Caco-2 (cell line): ENCODE measurements at regions not wholly inside any gene's neighbourhood (a gene's known extent, or its start where the extent isn't known, plus 50 kb on each side); places are given as distances from the start of the nearest gene placed in this dataset.

Source experiments
- BruUV-seq: library from RNA; stranded (reverse); fragments of 400-500 nt; replicated peaks from 2 replicates; lab custom pipeline; 2021; lab: Mats Ljungman, UMichigan
- CTCF ChIA-PET: fragments of 300-600 bp; sonication (Branson Sonifier 250); formaldehyde crosslinking; loops from one replicate; lab custom pipeline; 2022; ENCODE audit warnings: antibody characterized with exemption; lab: Charles Lee
- POLR2A ChIA-PET: fragments of 300-600 bp; sonication (Branson Sonifier 250); formaldehyde crosslinking; loops from one replicate; lab custom pipeline; 2022; ENCODE audit warnings: antibody characterized with exemption; lab: Charles Lee
- DNase-seq, 2 experiments: peaks; one replicate each; pipeline versions ENCODE4 v3.0.0 to v3.0.0-alpha.2; 2020 to 2022
- H3K27me3 ChIP-seq: replicated peaks from 2 replicates; pipeline ENCODE4 v1.6.0; 2011; ENCODE audit warnings: low read length; ENCODE audit not compliant: control insufficient read depth, insufficient read depth
- H3K36me3 ChIP-seq: 2 replicates; pipeline ENCODE4 v1.5.1; 2011; ENCODE audit warnings: low read length; ENCODE audit not compliant: control insufficient read depth, insufficient read depth
- H3K4me1 ChIP-seq: fragments of 250-450 bp; sonication (Bioruptor Pico); 2 replicates; pipeline ENCODE4 v1.5.1; 2020; ENCODE audit warnings: mild to moderate bottlenecking
- H3K4me3 ChIP-seq: 2 replicates; pipeline ENCODE4 v1.5.1; 2011; ENCODE audit warnings: low read depth, mild to moderate bottlenecking, control low read depth, low read length
- H3K9me3 ChIP-seq: fragments of 250-450 bp; sonication (Bioruptor Pico); 2 replicates; pipeline ENCODE4 v1.5.1; 2020; ENCODE audit warnings: mild to moderate bottlenecking, moderate library complexity
- H3K27ac Mint-ChIP-seq: one replicate; pipeline ENCODE4 v1.8.0; 2022; ENCODE audit warnings: mixed read lengths; ENCODE audit not compliant: unreplicated experiment
- H3K27me3 Mint-ChIP-seq: one replicate; pipeline ENCODE4 v1.8.0; 2022; ENCODE audit warnings: mixed read lengths; ENCODE audit not compliant: insufficient read depth, unreplicated experiment
- H3K36me3 Mint-ChIP-seq: one replicate; pipeline ENCODE4 v1.8.0; 2022; ENCODE audit warnings: mild to moderate bottlenecking, mixed read lengths; ENCODE audit not compliant: insufficient read depth, unreplicated experiment
- H3K4me1 Mint-ChIP-seq: one replicate; pipeline ENCODE4 v1.8.0; 2022; ENCODE audit warnings: low read depth, mixed read lengths; ENCODE audit not compliant: unreplicated experiment
- H3K4me3 Mint-ChIP-seq: one replicate; pipeline ENCODE4 v1.8.0; 2022; ENCODE audit warnings: mild to moderate bottlenecking, moderate library complexity, mixed read lengths; ENCODE audit not compliant: unreplicated experiment
- H3K9me3 Mint-ChIP-seq: one replicate; pipeline ENCODE4 v1.8.0; 2022; ENCODE audit warnings: mixed read lengths; ENCODE audit not compliant: unreplicated experiment
- CTCF ChIP-seq, 2 experiments: fragments of 200-600 bp in 1 of 2; IDR thresholded peaks; 1 replicate in 1 of 2; 2 replicates in 1 of 2; pipeline versions ENCODE4 v1.5.1 to v1.8.0; 2011 to 2022; ENCODE audit warnings: antibody characterized with exemption in 1 of 2, control low read depth in 1 of 2, inconsistent platforms in 1 of 2, low read depth in 1 of 2, low read length in 1 of 2, mild to moderate bottlenecking in 1 of 2, moderate library complexity in 1 of 2; ENCODE audit not compliant: insufficient read depth in 1 of 2, severe bottlenecking in 1 of 2, unreplicated experiment in 1 of 2
- intact Hi-C: fragments of 100-400 bp; cut with micrococcal nuclease; formaldehyde crosslinking; loops from one replicate; pipeline ENCODE4 v1.10.0; 2022; ENCODE audit not compliant: unreplicated experiment

- Histone ChIP-seq H3K27me3 (no peaks in the 10 kb centered on the region), H3K4me3 (no peak overlapping the region), H3K4me1 (no peaks in the 10 kb centered on the region), H3K9me3 (no peaks in the 10 kb centered on the region; the same call in 1 of the 2 replicates), H3K36me3 (no peaks in the 10 kb centered on the region)
- Mint-ChIP-seq H3K4me1 (no peaks in the 10 kb centered on the region), H3K4me3 (no peak overlapping the region), H3K27ac (no peak overlapping the region), H3K9me3 (no peaks in the 10 kb centered on the region), H3K27me3 (no peaks in the 10 kb centered on the region), H3K36me3 (no peaks in the 10 kb centered on the region)
- no peak for DNase-seq
- no peak for TF ChIP-seq CTCF (IDR thresholded peaks at IDR 0.05; ENCODE audit: insufficient read depth in 1 of 2, low read depth in 1 of 2, low read length in 1 of 2, severe bottlenecking in 1 of 2, unreplicated experiment in 1 of 2)
- ChIA-PET POLR2A (no interaction called here), CTCF (no interaction called here)
- no TSS peak for BruUV-seq
- intact Hi-C loops, result no loop called here
Observed at GRCh38 chr16:60674241-60674640, 1362.0 kb downstream of the CDH8 start.

- Mint-ChIP-seq H3K27me3 (no peaks in the 10 kb centered on the region), H3K36me3 (no peaks in the 10 kb centered on the region), H3K4me3 (no peak overlapping the region), H3K27ac (no peak overlapping the region), H3K4me1 (no peaks in the 10 kb centered on the region), H3K9me3 (no peaks in the 10 kb centered on the region)
- TF ChIP-seq CTCF (IDR thresholded peaks at IDR 0.05; ENCODE audit: insufficient read depth in 1 of 2, low read depth in 1 of 2, low read length in 1 of 2, severe bottlenecking in 1 of 2, unreplicated experiment in 1 of 2), result no peak
- ChIA-PET CTCF (no interaction called here), POLR2A (no interaction called here)
- Histone ChIP-seq H3K27me3 (no peaks in the 10 kb centered on the region), H3K4me1 (no peaks in the 10 kb centered on the region), H3K9me3 (no peaks in the 10 kb centered on the region), H3K36me3 (no peaks in the 10 kb centered on the region), H3K4me3 (no peak overlapping the region)
- no peak for DNase-seq
- BruUV-seq, result no TSS peak
- intact Hi-C loops, result no loop called here
Observed at GRCh38 chr16:60655514-60656153, 1380.6 kb downstream of the CDH8 start.

GRCh38 chr16:60651346-60651745 lies 1384.9 kb downstream of the CDH8 start:
- DNase-seq, result no peak
- H3K36me3 Mint-ChIP-seq, result no peaks in the 10 kb centered on the region
- Histone ChIP-seq H3K4me3 (no peak overlapping the region), H3K4me1 (no peaks in the 10 kb centered on the region), H3K27me3 (no peaks in the 10 kb centered on the region), H3K36me3 (no peaks in the 10 kb centered on the region), H3K9me3 (no peaks in the 10 kb centered on the region)
- no peaks in the 10 kb centered on the region for H3K4me1 Mint-ChIP-seq
- ChIA-PET POLR2A (no interaction called here), CTCF (no interaction called here)
- no peak overlapping the region for H3K4me3 Mint-ChIP-seq
- H3K27ac Mint-ChIP-seq, result no peak overlapping the region
- H3K9me3 Mint-ChIP-seq, result no peaks in the 10 kb centered on the region
- no TSS peak for BruUV-seq
- no peaks in the 10 kb centered on the region for H3K27me3 Mint-ChIP-seq
- intact Hi-C loops, result no loop called here
- TF ChIP-seq CTCF (IDR thresholded peaks at IDR 0.05; ENCODE audit: insufficient read depth in 1 of 2, low read depth in 1 of 2, low read length in 1 of 2, severe bottlenecking in 1 of 2, unreplicated experiment in 1 of 2), result no peak
